GM12878 (cell line): ENCODE measurements at regions not wholly inside any gene's neighbourhood (a gene's known extent, or its start where the extent isn't known, plus 50 kb on each side); places are given as distances from the start of the nearest gene placed in this dataset.

Source experiments
- ATAC-seq: fragments of 200-7000 bp; cut with Tn5 transposase; 3 replicates; pipeline ENCODE4 v1.9.1; 2020; ENCODE audit warnings: mild to moderate bottlenecking, moderate library complexity
- BruUV-seq: library from RNA; stranded (reverse); fragments of 400-500 nt; replicated peaks from 2 replicates; lab custom pipeline; 2021; lab: Mats Ljungman, UMichigan
- CTCF ChIA-PET: fragments of 300-600 bp; sonication (Branson Sonifier 250); formaldehyde crosslinking; extraction: SDS; loops from one replicate; lab custom pipeline; 2021; ENCODE audit warnings: inconsistent platforms; lab: Yijun Ruan, JAX
- POLR2A ChIA-PET: fragments of 350-600 bp; formaldehyde crosslinking; extraction: SDS; loops from one replicate; lab custom pipeline; 2021; ENCODE audit warnings: inconsistent platforms; lab: Charles Lee
- RAD21 ChIA-PET: fragments of 300-600 bp; sonication (Branson Sonifier 250); formaldehyde crosslinking; loops from one replicate; lab custom pipeline; 2023; ENCODE audit warnings: antibody characterized with exemption; ENCODE audit not compliant: unreplicated experiment; lab: Charles Lee
- SMC1A ChIA-PET: fragments of 300-600 bp; sonication (Branson Sonifier 250); formaldehyde crosslinking; loops from one replicate; lab custom pipeline; 2023; ENCODE audit not compliant: unreplicated experiment, uncharacterized antibody; lab: Charles Lee
- DNase-seq: peaks from one replicate; pipeline ENCODE4 v3.0.0-alpha.2; 2011; ENCODE audit warnings: low read depth, low spot score
- FAIRE-seq: peaks from 3 replicates; lab custom pipeline; 2011; peaks lifted over from hg19 to GRCh38; lab: Jason Lieb, UNC
- H2AFZ ChIP-seq: 2 replicates; pipeline ENCODE4 v1.6.0; 2011; ENCODE audit warnings: low read depth, low read length, control low read depth; ENCODE audit not compliant: control insufficient read depth
- H3K27ac ChIP-seq: 2 replicates; pipeline ENCODE4 v1.5.1; 2011; ENCODE audit warnings: control low read depth; ENCODE audit not compliant: control insufficient read depth, insufficient read depth
- H3K27me3 ChIP-seq, 2 experiments: replicated peaks in 1 of 2; 2 replicates each; pipeline versions ENCODE4 v1.6.0 to v1.6.1; 2011; ENCODE audit warnings: low read length in 1 of 2; ENCODE audit not compliant: control insufficient read depth in 2 of 2, insufficient read depth in 2 of 2
- H3K36me3 ChIP-seq, 2 experiments: 2 replicates each; pipeline ENCODE4 v1.5.1; 2011; ENCODE audit warnings: low read length in 1 of 2; ENCODE audit not compliant: control insufficient read depth in 2 of 2, insufficient read depth in 2 of 2
- H3K4me1 ChIP-seq: 2 replicates; pipeline ENCODE4 v1.6.1; 2011; ENCODE audit warnings: mild to moderate bottlenecking, low read length, moderate library complexity, mixed read lengths; ENCODE audit not compliant: control insufficient read depth, insufficient read depth
- H3K4me2 ChIP-seq: 2 replicates; pipeline ENCODE4 v1.6.0; 2011; ENCODE audit warnings: control low read depth; ENCODE audit not compliant: control insufficient read depth, insufficient read depth
- H3K4me3 ChIP-seq: fragments of 200-600 bp; sonication (generic); 2 replicates; pipeline ENCODE4 v1.5.1; 2016
- H3K79me2 ChIP-seq: 2 replicates; pipeline ENCODE4 v1.6.0; 2011; ENCODE audit warnings: low read length; ENCODE audit not compliant: control insufficient read depth, insufficient read depth
- H3K9ac ChIP-seq: 2 replicates; pipeline ENCODE4 v1.8.0; 2011; ENCODE audit warnings: low read length, control low read depth, mixed read lengths; ENCODE audit not compliant: control insufficient read depth, insufficient read depth
- H3K9me3 ChIP-seq: replicated peaks from 3 replicates; pipeline ENCODE4 v1.5.1; 2011; ENCODE audit warnings: mild to moderate bottlenecking, low read length; ENCODE audit not compliant: control insufficient read depth, insufficient read depth
- H4K20me1 ChIP-seq: 2 replicates; pipeline ENCODE4 v1.6.0; 2011; ENCODE audit not compliant: control insufficient read depth, insufficient read depth
- ATF7 ChIP-seq: fragments of 450-650 bp; IDR thresholded peaks from 2 replicates; pipeline ENCODE4 v1.6.1; 2016; ENCODE audit warnings: low read depth, mild to moderate bottlenecking
- BCL11A ChIP-seq: IDR thresholded peaks from 2 replicates; pipeline ENCODE4 v1.6.1; 2011; ENCODE audit warnings: low read depth, low read length
- GABPA ChIP-seq: IDR thresholded peaks from 2 replicates; pipeline ENCODE4 v1.6.1; 2014; ENCODE audit warnings: antibody characterized with exemption, low read depth, mild to moderate bottlenecking, inconsistent platforms
- JUNB ChIP-seq: IDR thresholded peaks from 2 replicates; pipeline ENCODE4 v1.6.1; 2016; ENCODE audit warnings: antibody characterized with exemption, mild to moderate bottlenecking
- JUND ChIP-seq: IDR thresholded peaks from 2 replicates; pipeline ENCODE4 v1.6.1; 2012; ENCODE audit warnings: low read depth, mild to moderate bottlenecking, low read length, improper control_type of control experiment, moderate library complexity
- STAT1 ChIP-seq: fragments of 450-650 bp; conservative IDR thresholded peaks from 2 replicates; pipeline ENCODE4 v1.6.1; 2014; ENCODE audit warnings: antibody characterized with exemption, mild to moderate bottlenecking
- WRNIP1 ChIP-seq: IDR thresholded peaks from 2 replicates; pipeline ENCODE4 v1.6.1; 2011; ENCODE audit warnings: low read depth, low read length, improper control_type of control experiment, borderline replicate concordance
- ZNF274 ChIP-seq: IDR thresholded peaks from one replicate; pipeline ENCODE4 v1.8.0; 2011; ENCODE audit not compliant: insufficient read length, insufficient read depth
- ZNF622 ChIP-seq: fragments of 450-650 bp; IDR thresholded peaks from 2 replicates; pipeline ENCODE4 v1.6.1; 2017; ENCODE audit warnings: mild to moderate bottlenecking, inconsistent platforms
- ZZZ3 ChIP-seq: IDR thresholded peaks from 2 replicates; pipeline ENCODE4 v1.6.1; 2011; ENCODE audit warnings: low read depth; ENCODE audit not compliant: control insufficient read depth, insufficient read length
- WGBS: methylation state at CpG from one replicate; pipeline ENCODE4 v1.1.6; 2016; ENCODE audit warnings: low lambda C conversion rate; ENCODE audit not compliant: insufficient replicate concordance, insufficient coverage; ENCODE audit errors: missing lambda C conversion rate; 5-methylcytosine and 5-hydroxymethylcytosine counted together
- in situ Hi-C: fragments of 300-500 bp; cut with MboI; formaldehyde crosslinking; loops from 9 replicates; pipeline ENCODE4 v1.14.3; 2018; ENCODE audit warnings: mixed read lengths
- intact Hi-C: fragments of 100-400 bp; cut with micrococcal nuclease; formaldehyde crosslinking; loops from one replicate; pipeline ENCODE4 v1.14.2; 2022; ENCODE audit not compliant: unreplicated experiment
- TF ChIP-seq, protein P1 (sequence below): fragments of 450-650 bp; conservative IDR thresholded peaks from 2 replicates; pipeline ENCODE4 v1.6.1; 2017; ENCODE audit warnings: mild to moderate bottlenecking, moderate library complexity
- TF ChIP-seq, protein P2 (sequence below): IDR thresholded peaks from 2 replicates; pipeline ENCODE4 v1.6.1; 2012; ENCODE audit warnings: low read depth, low read length, improper control_type of control experiment

DNA sequence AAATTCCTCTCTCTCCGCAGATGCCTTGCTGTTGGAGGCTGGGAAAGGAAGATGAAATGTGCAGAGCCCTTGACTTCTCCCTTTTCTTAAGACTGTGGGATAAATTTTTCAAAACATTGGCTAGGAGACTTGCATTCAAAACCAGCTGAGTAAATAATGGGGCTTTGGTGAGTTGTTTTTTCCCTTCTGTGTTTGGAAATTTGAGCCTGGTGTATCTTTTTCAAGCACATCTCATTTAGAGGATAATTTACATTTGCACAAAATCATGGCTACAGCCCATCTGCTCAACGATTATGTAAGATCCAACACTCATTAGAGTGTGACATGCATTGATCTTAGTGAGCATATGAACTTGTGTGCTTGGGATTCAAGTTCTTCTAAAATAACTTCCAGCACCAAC, 112.1 kb upstream of the ATP8B1 start:
- DNase-seq (no peak), FAIRE-seq (no peak), ATAC-seq (no peak)
- no TSS peak for BruUV-seq
- 60% methylated on average over 2 of the region's 2 CpGs for WGBS
- Histone ChIP-seq H3K4me1 (peaks cover 4% of the 10 kb centered on the region; the same call in 1 of the 2 replicates), H3K4me3 (no peak overlapping the region), H3K9ac (no peak overlapping the region), H3K79me2 (no peaks in the 10 kb centered on the region), H3K9me3 (no peaks in the 10 kb centered on the region; the same call in 2 of the 3 replicates), H3K27ac (no peak overlapping the region), H3K4me2 (no peak overlapping the region), H3K27me3 (no peaks in the 10 kb centered on the region), H4K20me1 (no peaks in the 10 kb centered on the region), H2AFZ (no peak overlapping the region), H3K36me3 (no peaks in the 10 kb centered on the region)
- POLR2A ChIA-PET = no interaction called here
- intact Hi-C loops = no loop called here
- RAD21 ChIA-PET = no interaction called here
- CTCF ChIA-PET = interaction anchor here (1.3 kb wide), 1 partner anchor 23 kb away, joined by 3 read pairs; no protein-coding TSS in a partner anchor
- TF ChIP-seq WRNIP1 = no peak
- TF ChIP-seq ATF7 = no peak
- no peak for TF ChIP-seq STAT1
- no peak for TF ChIP-seq JUND
- TF ChIP-seq GABPA = no peak
- no peak for TF ChIP-seq JUNB
- no peak for TF ChIP-seq ZNF274
- TF ChIP-seq, protein P1, sequence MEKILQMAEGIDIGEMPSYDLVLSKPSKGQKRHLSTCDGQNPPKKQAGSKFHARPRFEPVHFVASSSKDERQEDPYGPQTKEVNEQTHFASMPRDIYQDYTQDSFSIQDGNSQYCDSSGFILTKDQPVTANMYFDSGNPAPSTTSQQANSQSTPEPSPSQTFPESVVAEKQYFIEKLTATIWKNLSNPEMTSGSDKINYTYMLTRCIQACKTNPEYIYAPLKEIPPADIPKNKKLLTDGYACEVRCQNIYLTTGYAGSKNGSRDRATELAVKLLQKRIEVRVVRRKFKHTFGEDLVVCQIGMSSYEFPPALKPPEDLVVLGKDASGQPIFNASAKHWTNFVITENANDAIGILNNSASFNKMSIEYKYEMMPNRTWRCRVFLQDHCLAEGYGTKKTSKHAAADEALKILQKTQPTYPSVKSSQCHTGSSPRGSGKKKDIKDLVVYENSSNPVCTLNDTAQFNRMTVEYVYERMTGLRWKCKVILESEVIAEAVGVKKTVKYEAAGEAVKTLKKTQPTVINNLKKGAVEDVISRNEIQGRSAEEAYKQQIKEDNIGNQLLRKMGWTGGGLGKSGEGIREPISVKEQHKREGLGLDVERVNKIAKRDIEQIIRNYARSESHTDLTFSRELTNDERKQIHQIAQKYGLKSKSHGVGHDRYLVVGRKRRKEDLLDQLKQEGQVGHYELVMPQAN = no peak
- TF ChIP-seq, protein P2, sequence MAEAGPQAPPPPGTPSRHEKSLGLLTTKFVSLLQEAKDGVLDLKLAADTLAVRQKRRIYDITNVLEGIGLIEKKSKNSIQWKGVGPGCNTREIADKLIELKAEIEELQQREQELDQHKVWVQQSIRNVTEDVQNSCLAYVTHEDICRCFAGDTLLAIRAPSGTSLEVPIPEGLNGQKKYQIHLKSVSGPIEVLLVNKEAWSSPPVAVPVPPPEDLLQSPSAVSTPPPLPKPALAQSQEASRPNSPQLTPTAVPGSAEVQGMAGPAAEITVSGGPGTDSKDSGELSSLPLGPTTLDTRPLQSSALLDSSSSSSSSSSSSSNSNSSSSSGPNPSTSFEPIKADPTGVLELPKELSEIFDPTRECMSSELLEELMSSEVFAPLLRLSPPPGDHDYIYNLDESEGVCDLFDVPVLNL = no peak
- no peak for TF ChIP-seq ZNF622
- no peak for TF ChIP-seq BCL11A
- no peak for TF ChIP-seq ZZZ3
- SMC1A ChIA-PET = no interaction called here
- in situ Hi-C loops = no loop called here
